ENCODE measurements at regions not wholly inside any gene's neighbourhood (a gene's known extent, or its start where the extent isn't known, plus 50 kb on each side); places are given as distances from the start of the nearest gene placed in this dataset.
"Not testable (repeated sequence)": the region's sequence is repeated elsewhere in the genome, so short reads cannot be mapped to it uniquely, and the experiment has no call there.

DNA sequence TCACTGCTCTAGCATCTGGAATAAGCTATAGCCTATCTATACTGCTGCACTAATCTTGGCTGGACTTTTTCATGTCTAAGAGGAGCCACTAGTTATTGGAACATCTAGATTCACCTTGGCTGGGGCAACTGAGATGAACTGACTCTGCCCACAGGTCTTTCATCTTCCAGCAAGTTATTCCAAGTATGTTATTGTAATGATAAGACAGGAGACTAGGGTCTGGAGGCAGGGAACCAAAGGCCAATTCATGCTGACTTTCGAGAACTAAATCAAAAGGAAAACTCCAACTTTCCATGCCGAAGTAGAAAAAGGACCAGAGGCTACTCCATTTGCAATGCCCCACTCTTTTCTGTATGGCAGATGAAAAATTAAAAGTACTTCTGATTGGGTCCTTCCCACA is 1243.0 kb upstream of the RAG2 start:
- WGBS, 5 donors = 76 to 91% (median 83%) methylated on average over 2 of the region's 2 CpGs
- H3K27me3 ChIP-seq (replicated peaks in 1 of 7) = no peaks in the 10 kb centered on the region
- DNase-seq = no peak
- no peaks in the 10 kb centered on the region for H3K4me1 ChIP-seq
- TF ChIP-seq CTCF (IDR thresholded peaks at IDR 0.05 in 8 of 11, conservative IDR thresholded peaks at IDR 0.05 in 3 of 11) = no peak
- no peaks in the 10 kb centered on the region for H3K36me3 ChIP-seq
- no peak overlapping the region for H3K27ac ChIP-seq
- no peak overlapping the region for H3K4me3 ChIP-seq
- intact Hi-C loops (cut with DNase I; ENCODE audit: low total_unique reads) = no loop called here
- peaks cover 0 to 4% (median 0%) of the 10 kb centered on the region in 8 donors for H3K9me3 ChIP-seq

DNA sequence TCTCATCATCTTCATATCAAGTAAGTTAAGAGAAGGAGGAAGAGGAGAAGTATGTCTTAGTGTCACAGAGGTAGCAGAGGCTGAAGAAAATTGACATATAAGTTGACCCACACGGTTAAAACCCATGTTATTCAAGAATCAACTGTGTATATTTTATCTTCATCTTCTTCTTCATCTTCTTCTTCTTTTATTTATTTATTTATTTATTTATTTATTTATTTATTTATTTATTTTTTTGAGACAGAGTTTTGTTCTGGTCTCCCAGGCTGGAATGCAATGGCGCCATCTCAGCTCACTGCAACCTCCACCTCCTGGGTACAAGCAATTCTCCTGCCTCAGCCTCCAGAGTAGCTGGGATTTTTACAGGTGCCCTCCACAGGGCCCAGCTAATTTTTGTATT is 1242.3 kb upstream of the RAG2 start:
- H3K4me1 ChIP-seq; H3K4me3 ChIP-seq; H3K27me3 ChIP-seq (replicated peaks in 1 of 7); DNase-seq; H3K36me3 ChIP-seq; intact Hi-C loops (cut with DNase I; ENCODE audit: low total_unique reads); H3K9me3 ChIP-seq; H3K27ac ChIP-seq: not testable (repeated sequence)
- WGBS, 5 donors = 84 to 97% (median 85%) methylated on average over 2 of the region's 2 CpGs

- Histone ChIP-seq H3K4me1 (no peaks in the 10 kb centered on the region), H3K36me3 (no peaks in the 10 kb centered on the region), H3K9me3 (peaks cover 0 to 5% (median 0%) of the 10 kb centered on the region in 8 donors), H3K27ac (no peak overlapping the region), H3K4me3 (no peak overlapping the region), H3K27me3 (replicated peaks in 1 of 7) (no peaks in the 10 kb centered on the region)
- WGBS, 5 donors = 57 to 74% (median 65%) methylated on average over 4 of the region's 4 CpGs
- intact Hi-C loops (cut with DNase I; ENCODE audit: low total_unique reads) = no loop called here
- TF ChIP-seq POLR2A (IDR thresholded peaks at IDR 0.05) (no peak), CTCF (IDR thresholded peaks at IDR 0.05 in 8 of 11, conservative IDR thresholded peaks at IDR 0.05 in 3 of 11) (no peak), POLR2AphosphoS5 (IDR thresholded peaks at IDR 0.05) (no peak)
- no peak for DNase-seq
Measured at GRCh38 chr11:37830529-37830928, 1232.5 kb upstream of the RAG2 start.

DNA sequence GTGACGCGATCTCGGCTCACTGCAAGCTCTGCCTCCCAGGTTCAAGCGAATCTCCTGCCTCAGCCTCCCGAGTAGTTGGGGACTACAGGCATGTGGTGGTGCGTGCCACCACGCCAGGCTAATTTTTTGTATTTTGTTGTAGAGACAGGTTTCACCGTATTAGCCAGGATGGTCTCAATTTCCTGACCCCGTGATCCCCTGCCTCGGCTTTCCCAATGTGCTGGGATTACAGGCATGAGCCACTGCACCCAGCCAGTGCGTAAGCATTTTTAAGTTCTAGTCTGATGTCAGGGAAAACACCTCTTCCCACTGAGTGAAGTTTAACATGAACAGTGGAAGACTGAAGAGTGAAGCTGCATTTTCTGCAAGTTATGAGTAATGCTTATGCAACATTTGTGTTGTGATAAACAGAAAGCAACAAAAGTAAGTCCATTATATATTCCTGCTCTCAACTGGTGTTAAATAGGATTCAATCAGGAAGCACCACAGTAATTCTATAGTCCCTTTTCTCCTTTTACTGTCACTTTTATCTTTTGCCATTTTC is 1219.8 kb upstream of the RAG2 start:
- Histone ChIP-seq H3K9me3 (peaks cover 0 to 17% (median 6%) of the 10 kb centered on the region in 8 donors), H3K27ac (no peak overlapping the region), H3K4me3 (no peak overlapping the region), H3K36me3 (no peaks in the 10 kb centered on the region), H3K27me3 (replicated peaks in 1 of 7) (no peaks in the 10 kb centered on the region), H3K4me1 (no peaks in the 10 kb centered on the region)
- 82 to 92% (median 91%) methylated on average over 11 of the region's 11 CpGs for WGBS, 5 donors
- TF ChIP-seq POLR2AphosphoS5 (IDR thresholded peaks at IDR 0.05) = no peak
- no peak for TF ChIP-seq CTCF (IDR thresholded peaks at IDR 0.05 in 8 of 11, conservative IDR thresholded peaks at IDR 0.05 in 3 of 11)
- no peak for TF ChIP-seq POLR2A (IDR thresholded peaks at IDR 0.05)
- intact Hi-C loops (cut with DNase I; ENCODE audit: low total_unique reads) = no loop called here
- DNase-seq = no peak

Measured in spleen (tissue), 11 donors.